Activated naive CD8-positive, alpha-beta T cell treated with anti-CD3 and anti-CD28 coated beads, Interleukin-2, amount 50 U/mL, for 24 hours (primary cell): ENCODE measurements at regions not wholly inside any gene's neighbourhood (a gene's known extent, or its start where the extent isn't known, plus 50 kb on each side); places are given as distances from the start of the nearest gene placed in this dataset.

Source experiments
- ATAC-seq: fragments of 150-1000 bp; cut with Tn5 transposase; one replicate; pipeline ENCODE4 v1.10.0; 2021
- DNase-seq: peaks from one replicate; pipeline ENCODE4 v3.0.0; 2021
- H3K27ac Mint-ChIP-seq: one replicate; pipeline ENCODE4 v1.8.0; 2021; ENCODE audit warnings: mild to moderate bottlenecking, mixed read lengths
- H3K27me3 Mint-ChIP-seq: one replicate; pipeline ENCODE4 v1.8.0; 2021; ENCODE audit warnings: mixed read lengths
- H3K36me3 Mint-ChIP-seq: one replicate; pipeline ENCODE4 v1.8.0; 2021; ENCODE audit warnings: low read depth, mixed read lengths
- H3K4me1 Mint-ChIP-seq: one replicate; pipeline ENCODE4 v1.8.0; 2021; ENCODE audit warnings: mixed read lengths
- H3K4me3 Mint-ChIP-seq: one replicate; pipeline ENCODE4 v1.8.0; 2021; ENCODE audit warnings: mild to moderate bottlenecking, moderate library complexity, mixed read lengths
- H3K9me3 Mint-ChIP-seq: one replicate; pipeline ENCODE4 v1.8.0; 2021; ENCODE audit warnings: mixed read lengths

DNA sequence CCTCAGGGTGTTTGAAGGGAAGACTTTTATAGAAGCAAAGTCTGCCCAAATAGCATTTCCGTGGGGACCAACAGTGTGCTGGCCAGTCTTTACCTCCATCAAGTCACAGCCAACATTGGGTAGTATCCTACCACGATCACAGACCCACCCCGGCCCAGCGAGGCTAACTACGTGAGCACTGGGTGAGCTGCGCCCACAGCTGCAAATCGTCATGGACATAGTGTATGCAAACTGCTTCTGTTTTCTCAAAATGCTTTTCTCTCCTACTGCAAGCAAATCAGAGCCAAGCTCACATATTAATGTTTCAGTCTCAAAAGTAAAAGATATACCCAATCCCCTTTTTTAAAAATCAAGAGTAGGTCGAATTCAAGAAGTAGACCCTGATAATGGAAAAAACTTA, 592.8 kb upstream of the CDH4 start:
- ATAC-seq (no peak), DNase-seq (no peak)
- H3K27ac Mint-ChIP-seq, result no peak overlapping the region
- peaks cover 3% of the 10 kb centered on the region for H3K27me3 Mint-ChIP-seq
- no peak overlapping the region for H3K4me3 Mint-ChIP-seq
- peaks cover 8% of the 10 kb centered on the region for H3K9me3 Mint-ChIP-seq
- no peaks in the 10 kb centered on the region for H3K4me1 Mint-ChIP-seq
- H3K36me3 Mint-ChIP-seq, result no peaks in the 10 kb centered on the region

- ATAC-seq, result no peak
- Mint-ChIP-seq H3K4me3 (no peak overlapping the region), H3K27ac (no peak overlapping the region), H3K27me3 (no peaks in the 10 kb centered on the region), H3K36me3 (no peaks in the 10 kb centered on the region), H3K9me3 (no peaks in the 10 kb centered on the region), H3K4me1 (no peaks in the 10 kb centered on the region)
- no peak for DNase-seq
Observed at GRCh38 chr20:60662307-60662706, 589.8 kb upstream of the CDH4 start.

DNA sequence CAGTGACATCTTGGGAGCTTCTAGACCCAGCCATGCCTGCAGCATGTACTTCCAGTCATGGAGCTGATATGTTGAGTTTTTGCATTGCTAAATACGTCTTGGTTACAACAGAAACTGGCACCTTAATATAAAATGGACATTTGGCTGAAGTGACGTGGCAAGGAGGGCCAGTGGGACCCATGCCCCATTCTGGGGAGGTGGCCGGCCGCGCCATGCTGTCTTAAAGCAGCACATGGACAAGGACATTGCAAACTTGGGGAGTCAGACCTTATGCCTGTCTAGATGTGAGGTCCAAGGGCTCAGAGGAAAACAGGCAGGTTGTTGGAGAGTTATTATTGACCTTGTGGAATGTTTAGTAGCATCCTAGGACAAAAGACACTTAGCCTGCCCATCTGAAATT, 588.0 kb upstream of the CDH4 start:
- Mint-ChIP-seq H3K4me1 (no peaks in the 10 kb centered on the region), H3K27me3 (no peaks in the 10 kb centered on the region), H3K36me3 (no peaks in the 10 kb centered on the region), H3K9me3 (no peaks in the 10 kb centered on the region), H3K4me3 (no peak overlapping the region), H3K27ac (no peak overlapping the region)
- ATAC-seq (no peak), DNase-seq (no peak)

- H3K9me3 Mint-ChIP-seq, result no peaks in the 10 kb centered on the region
- DNase-seq (no peak), ATAC-seq (no peak)
- H3K36me3 Mint-ChIP-seq, result no peaks in the 10 kb centered on the region
- H3K27me3 Mint-ChIP-seq, result no peaks in the 10 kb centered on the region
- H3K4me1 Mint-ChIP-seq, result no peaks in the 10 kb centered on the region
- H3K4me3 Mint-ChIP-seq, result no peak overlapping the region
- H3K27ac Mint-ChIP-seq, result no peak overlapping the region
Observed at GRCh38 chr20:60667641-60668040, 584.4 kb upstream of the CDH4 start.

DNA sequence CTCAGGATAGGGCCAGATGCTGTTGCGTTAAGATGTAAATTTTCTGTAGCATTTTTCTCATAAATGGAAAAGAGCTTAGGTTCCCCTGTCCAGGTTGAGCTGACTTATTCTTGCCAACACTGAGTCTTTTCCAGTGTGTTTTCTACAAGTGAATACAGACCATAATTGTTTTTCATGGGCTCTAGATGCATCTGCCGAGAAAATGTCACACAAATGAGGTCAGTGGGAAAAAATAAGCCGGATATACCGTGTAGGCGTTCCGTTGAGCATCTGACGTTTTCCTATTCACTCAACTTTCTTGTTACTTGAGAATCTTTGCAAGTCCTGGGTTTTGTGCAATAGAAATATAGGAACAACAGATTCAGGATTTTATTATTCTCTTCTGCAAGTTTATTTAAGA, 582.9 kb upstream of the CDH4 start:
- Mint-ChIP-seq H3K9me3 (no peaks in the 10 kb centered on the region), H3K4me3 (no peak overlapping the region), H3K36me3 (no peaks in the 10 kb centered on the region), H3K27me3 (no peaks in the 10 kb centered on the region), H3K27ac (no peak overlapping the region), H3K4me1 (no peaks in the 10 kb centered on the region)
- ATAC-seq (no peak), DNase-seq (no peak)

DNA sequence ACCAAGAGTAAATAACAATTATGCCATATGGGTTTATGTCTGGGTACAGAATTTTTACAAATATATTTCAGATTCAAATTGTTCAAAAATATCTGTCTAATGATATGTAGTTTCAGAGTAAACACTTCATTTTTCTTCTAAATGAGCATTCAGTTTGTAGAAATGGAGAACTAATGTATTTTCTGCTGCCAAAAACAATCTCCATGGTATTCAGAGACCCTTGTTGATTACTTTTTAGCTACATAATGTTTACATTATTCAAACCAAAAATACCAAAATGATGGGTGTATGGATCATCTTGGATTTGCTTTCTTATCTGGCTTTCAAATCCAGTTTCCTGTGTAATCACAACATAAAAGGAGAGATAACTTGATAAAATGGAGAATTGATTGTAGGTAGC, 576.0 kb upstream of the CDH4 start:
- H3K4me1 Mint-ChIP-seq, result no peaks in the 10 kb centered on the region
- no peaks in the 10 kb centered on the region for H3K36me3 Mint-ChIP-seq
- no peaks in the 10 kb centered on the region for H3K9me3 Mint-ChIP-seq
- H3K4me3 Mint-ChIP-seq, result no peak overlapping the region
- DNase-seq (no peak), ATAC-seq (no peak)
- no peak overlapping the region for H3K27ac Mint-ChIP-seq
- H3K27me3 Mint-ChIP-seq, result no peaks in the 10 kb centered on the region

DNA sequence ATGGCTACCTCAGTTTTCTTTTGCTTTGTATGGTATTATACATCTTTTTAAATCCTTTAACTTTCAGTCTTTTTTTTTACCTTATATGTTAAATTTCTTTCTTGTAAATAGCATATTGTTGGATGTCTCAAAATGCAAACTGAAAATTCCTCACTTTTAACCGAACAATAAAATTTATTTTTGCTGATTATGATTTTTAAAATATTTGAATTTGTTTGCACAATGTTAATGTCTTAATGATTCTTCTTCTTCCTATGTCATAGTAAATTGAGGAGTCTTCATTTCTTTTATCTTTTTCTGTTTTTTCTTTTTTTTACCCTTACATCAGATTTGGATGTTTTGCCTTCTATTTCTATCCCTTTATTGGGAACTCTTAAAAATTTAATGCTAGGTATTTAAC, 574.2 kb upstream of the CDH4 start:
- no peaks in the 10 kb centered on the region for H3K27me3 Mint-ChIP-seq
- H3K36me3 Mint-ChIP-seq, result no peaks in the 10 kb centered on the region
- no peak overlapping the region for H3K4me3 Mint-ChIP-seq
- no peak for DNase-seq
- ATAC-seq, result no peak
- no peak overlapping the region for H3K27ac Mint-ChIP-seq
- peaks cover 7% of the 10 kb centered on the region for H3K9me3 Mint-ChIP-seq
- no peaks in the 10 kb centered on the region for H3K4me1 Mint-ChIP-seq

DNA sequence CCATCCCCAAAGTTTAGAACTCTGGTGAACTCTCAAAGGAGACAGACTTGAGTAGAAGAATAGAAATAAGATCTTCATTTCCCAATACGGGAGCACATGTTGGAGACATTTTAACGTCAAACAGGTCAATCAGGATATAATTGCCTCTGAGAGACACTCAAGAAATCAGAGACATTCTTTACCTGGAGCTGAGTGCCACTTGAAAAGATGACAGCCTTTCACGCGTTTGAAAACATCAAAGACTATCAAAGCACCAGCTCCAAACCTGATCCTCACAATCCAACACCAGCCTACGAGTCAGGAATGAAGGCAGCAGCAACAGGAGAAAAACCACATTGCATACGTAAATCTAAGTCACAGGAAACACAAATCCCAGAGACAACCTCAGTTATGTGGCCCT, 571.5 kb upstream of the CDH4 start:
- ATAC-seq (no peak), DNase-seq (no peak)
- no peak overlapping the region for H3K27ac Mint-ChIP-seq
- H3K9me3 Mint-ChIP-seq, result peaks cover 7% of the 10 kb centered on the region
- no peaks in the 10 kb centered on the region for H3K27me3 Mint-ChIP-seq
- no peaks in the 10 kb centered on the region for H3K36me3 Mint-ChIP-seq
- H3K4me1 Mint-ChIP-seq, result no peaks in the 10 kb centered on the region
- H3K4me3 Mint-ChIP-seq, result no peak overlapping the region

DNA sequence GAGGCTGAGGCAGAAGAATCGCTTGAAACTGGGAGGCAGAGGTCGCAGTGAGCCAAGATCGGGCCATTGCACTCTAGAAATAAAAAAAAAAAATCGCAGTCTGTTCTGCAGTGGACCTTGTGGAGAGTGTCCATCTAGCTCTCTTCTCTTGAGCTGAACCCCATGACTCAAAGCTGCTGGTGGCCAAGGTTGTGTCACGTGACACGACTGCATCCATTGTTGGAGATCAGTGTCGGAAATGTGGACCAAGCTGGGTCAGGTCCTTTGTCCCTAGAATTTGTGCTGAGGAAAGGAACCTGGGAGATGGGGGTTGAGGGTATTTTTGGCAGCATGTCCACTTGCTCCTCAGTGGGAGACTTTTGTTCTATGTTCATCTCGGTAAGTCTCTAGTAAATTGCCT, 564.8 kb upstream of the CDH4 start:
- DNase-seq, result no peak
- H3K4me3 Mint-ChIP-seq, result no peak overlapping the region
- H3K27me3 Mint-ChIP-seq, result peaks cover under 1% of the 10 kb centered on the region
- no peaks in the 10 kb centered on the region for H3K36me3 Mint-ChIP-seq
- H3K4me1 Mint-ChIP-seq, result no peaks in the 10 kb centered on the region
- no peaks in the 10 kb centered on the region for H3K9me3 Mint-ChIP-seq
- H3K27ac Mint-ChIP-seq, result no peak overlapping the region
- ATAC-seq, result no peak

- no peak for ATAC-seq
- Mint-ChIP-seq H3K9me3 (no peaks in the 10 kb centered on the region), H3K36me3 (no peaks in the 10 kb centered on the region), H3K27ac (no peak overlapping the region), H3K27me3 (peaks cover 8% of the 10 kb centered on the region), H3K4me1 (peaks cover 5% of the 10 kb centered on the region), H3K4me3 (no peak overlapping the region)
- no peak for DNase-seq
Observed at GRCh38 chr20:60690771-60691170, 561.3 kb upstream of the CDH4 start.

DNA sequence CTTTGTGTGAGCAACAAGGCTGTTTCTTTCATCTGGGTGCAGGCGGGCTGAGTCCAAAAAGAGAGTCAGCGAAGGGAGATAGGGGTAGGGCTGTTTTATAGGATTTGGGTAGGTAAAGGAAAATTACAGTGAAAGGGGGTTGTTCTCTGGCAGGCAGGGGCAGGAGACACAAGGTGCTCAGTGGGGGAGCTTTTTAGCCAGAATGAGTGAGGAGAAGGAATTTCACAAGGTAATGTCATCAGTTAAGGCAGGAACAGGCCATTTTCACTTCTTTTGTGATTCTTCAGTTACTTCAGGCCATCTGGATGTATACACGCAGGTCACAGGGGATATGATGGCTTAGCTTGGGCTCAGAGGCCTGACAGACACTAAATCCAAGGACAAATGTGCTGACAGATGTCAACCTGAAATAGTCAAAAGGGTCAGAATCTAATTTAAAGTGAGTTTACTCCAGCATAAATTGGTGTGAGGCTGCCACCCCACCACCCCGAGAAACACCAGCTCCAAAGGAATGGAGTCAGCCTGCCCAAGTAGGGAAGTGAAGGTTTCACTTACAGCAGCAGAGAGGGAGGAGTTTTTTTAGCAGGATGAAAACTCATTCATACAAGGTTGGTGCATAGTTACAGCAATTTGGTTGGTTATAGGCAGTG, 560.0 kb upstream of the CDH4 start:
- ATAC-seq (no peak), DNase-seq (no peak)
- H3K4me1 Mint-ChIP-seq, result peaks cover 5% of the 10 kb centered on the region
- H3K27ac Mint-ChIP-seq, result no peak overlapping the region
- peaks cover 11% of the 10 kb centered on the region for H3K27me3 Mint-ChIP-seq
- H3K36me3 Mint-ChIP-seq, result no peaks in the 10 kb centered on the region
- no peaks in the 10 kb centered on the region for H3K9me3 Mint-ChIP-seq
- no peak overlapping the region for H3K4me3 Mint-ChIP-seq

GRCh38 chr20:60693496-60694133, 558.4 kb upstream of the CDH4 start:
- H3K36me3 Mint-ChIP-seq, result no peaks in the 10 kb centered on the region
- ATAC-seq (no peak), DNase-seq (no peak)
- H3K27me3 Mint-ChIP-seq, result peaks cover 11% of the 10 kb centered on the region
- peaks cover 3% of the 10 kb centered on the region for H3K9me3 Mint-ChIP-seq
- no peak overlapping the region for H3K4me3 Mint-ChIP-seq
- H3K27ac Mint-ChIP-seq, result no peak overlapping the region
- peaks cover 5% of the 10 kb centered on the region for H3K4me1 Mint-ChIP-seq

DNA sequence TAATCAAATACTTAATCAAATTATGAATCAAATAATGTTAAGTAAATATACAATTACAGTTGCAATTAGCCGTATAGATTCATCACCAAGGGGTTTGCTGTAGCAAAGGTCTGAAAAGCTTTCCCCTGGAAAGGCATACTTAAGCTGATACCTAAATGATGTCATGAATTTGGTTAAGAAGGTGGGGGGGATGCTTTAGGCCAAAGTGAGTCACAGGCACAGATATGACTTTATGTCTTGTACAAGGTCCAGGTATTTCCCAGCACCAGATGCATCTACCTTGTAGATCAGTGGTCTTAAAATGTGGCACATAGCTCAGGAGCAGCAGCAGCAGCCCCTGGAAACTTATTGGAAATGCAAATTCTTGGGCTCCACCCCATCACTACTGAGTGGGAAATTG, 557.3 kb upstream of the CDH4 start:
- Mint-ChIP-seq H3K9me3 (peaks cover 3% of the 10 kb centered on the region), H3K36me3 (no peaks in the 10 kb centered on the region), H3K27me3 (peaks cover 11% of the 10 kb centered on the region), H3K4me1 (peaks cover 5% of the 10 kb centered on the region), H3K4me3 (no peak overlapping the region), H3K27ac (no peak overlapping the region)
- ATAC-seq (peak; percentile 40), DNase-seq (no peak)

DNA sequence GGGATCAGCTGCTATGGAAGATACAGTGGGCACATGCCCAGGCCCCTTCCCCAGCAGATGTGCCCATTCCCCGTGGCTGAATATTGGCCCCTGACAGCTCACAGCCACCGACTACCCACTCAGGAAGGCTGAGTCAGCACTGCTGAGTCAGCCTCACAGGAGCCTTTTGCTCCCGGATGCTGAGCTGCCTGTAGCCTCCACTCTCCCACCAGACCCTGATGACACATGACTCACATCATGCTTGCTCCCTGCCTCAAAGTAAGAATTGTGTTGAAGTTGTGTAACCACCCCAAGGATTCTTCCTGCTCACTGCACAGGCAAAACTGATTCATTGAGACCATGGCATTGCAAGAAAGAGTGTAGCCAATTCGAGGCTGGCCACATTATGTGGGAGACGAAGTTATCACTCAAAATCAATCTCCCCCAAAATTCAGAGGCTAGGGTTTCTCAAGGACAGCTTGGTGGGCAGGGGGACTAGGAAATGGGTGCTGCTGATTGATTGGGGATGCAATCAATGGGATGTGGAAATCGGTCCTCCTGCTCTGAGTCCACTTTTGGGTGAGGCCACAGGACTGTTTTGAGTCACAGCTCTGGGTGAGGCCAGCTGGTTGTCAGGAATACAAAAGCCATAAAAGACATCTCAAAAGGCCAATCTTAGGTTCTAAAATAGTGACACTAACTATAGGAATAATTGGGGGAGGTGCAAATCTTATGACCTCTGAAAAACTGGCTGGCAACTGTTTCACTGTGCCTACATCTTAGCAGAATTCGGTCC, 556.6 kb upstream of the CDH4 start:
- peaks cover 11% of the 10 kb centered on the region for H3K27me3 Mint-ChIP-seq
- H3K9me3 Mint-ChIP-seq, result peaks cover 3% of the 10 kb centered on the region
- H3K36me3 Mint-ChIP-seq, result no peaks in the 10 kb centered on the region
- no peak overlapping the region for H3K4me3 Mint-ChIP-seq
- H3K27ac Mint-ChIP-seq, result no peak overlapping the region
- ATAC-seq (peak; percentile 63), DNase-seq (no peak)
- H3K4me1 Mint-ChIP-seq, result peaks cover 5% of the 10 kb centered on the region

DNA sequence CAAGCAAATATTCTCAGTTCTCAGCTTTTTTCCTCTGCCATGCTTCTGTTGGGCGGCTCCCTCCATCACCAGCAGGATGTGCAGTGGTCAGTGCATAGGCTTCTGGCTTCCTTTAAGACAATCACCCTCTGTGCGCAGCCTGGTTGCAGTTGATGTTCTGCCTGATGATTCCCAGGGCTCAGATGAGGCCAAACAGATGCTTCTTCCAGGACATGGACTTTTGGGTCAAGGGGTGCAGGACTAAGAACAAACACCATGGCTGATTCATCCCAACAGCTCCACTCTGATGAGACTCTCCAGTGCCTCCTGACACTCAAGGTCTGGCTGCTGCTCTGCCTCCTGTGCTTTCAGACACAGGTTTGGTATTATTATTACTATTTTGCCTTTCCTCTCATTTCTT, 554.8 kb upstream of the CDH4 start:
- H3K27me3 Mint-ChIP-seq, result peaks cover 10% of the 10 kb centered on the region
- peaks cover 5% of the 10 kb centered on the region for H3K4me1 Mint-ChIP-seq
- DNase-seq, result no peak
- H3K36me3 Mint-ChIP-seq, result no peaks in the 10 kb centered on the region
- no peak overlapping the region for H3K27ac Mint-ChIP-seq
- peaks cover 3% of the 10 kb centered on the region for H3K9me3 Mint-ChIP-seq
- ATAC-seq, result no peak
- no peak overlapping the region for H3K4me3 Mint-ChIP-seq
